ENCODE measurements at regions not wholly inside any gene's neighbourhood (a gene's known extent, or its start where the extent isn't known, plus 50 kb on each side); places are given as distances from the start of the nearest gene placed in this dataset.
"Not testable (repeated sequence)": the region's sequence is repeated elsewhere in the genome, so short reads cannot be mapped to it uniquely, and the experiment has no call there.

- no peak for DNase-seq
Observed at GRCh38 chr10:2048337-2048973, 311.1 kb upstream of the ADARB2 start.

- no peak for DNase-seq
Observed at GRCh38 chr10:2047679-2048078, 310.4 kb upstream of the ADARB2 start.

- no peak for DNase-seq
Observed at GRCh38 chr10:2043379-2043778, 306.1 kb upstream of the ADARB2 start.

GRCh38 chr10:2038036-2038435 is 300.7 kb upstream of the ADARB2 start:
- no peak for DNase-seq

GRCh38 chr10:2037246-2037645 is 299.9 kb upstream of the ADARB2 start:
- DNase-seq = no peak

- DNase-seq = no peak
Observed at GRCh38 chr10:2036209-2036608, 298.9 kb upstream of the ADARB2 start.

- no peak for DNase-seq
Observed at GRCh38 chr10:2030046-2030445, 292.7 kb upstream of the ADARB2 start.

- DNase-seq = no peak
Observed at GRCh38 chr10:2026936-2027335, 289.6 kb upstream of the ADARB2 start.

GRCh38 chr10:2024750-2025149 is 287.4 kb upstream of the ADARB2 start:
- not testable (repeated sequence) for DNase-seq

- no peak for DNase-seq
Observed at GRCh38 chr10:2023687-2024086, 286.4 kb upstream of the ADARB2 start.

- no peak for DNase-seq
Observed at GRCh38 chr10:2022401-2022800, 285.1 kb upstream of the ADARB2 start.

GRCh38 chr10:2020836-2021235 is 283.5 kb upstream of the ADARB2 start:
- DNase-seq = no peak

GRCh38 chr10:2019803-2020202 is 282.5 kb upstream of the ADARB2 start:
- DNase-seq = no peak

GRCh38 chr10:2019281-2019680 is 282.0 kb upstream of the ADARB2 start:
- no peak for DNase-seq

- DNase-seq = no peak
Observed at GRCh38 chr10:2014541-2014940, 277.2 kb upstream of the ADARB2 start.

GRCh38 chr10:2012209-2012608 is 274.9 kb upstream of the ADARB2 start:
- DNase-seq = no peak

- no peak for DNase-seq
Observed at GRCh38 chr10:2011106-2011716, 273.9 kb upstream of the ADARB2 start.

GRCh38 chr10:2005546-2005945 is 268.2 kb upstream of the ADARB2 start:
- no peak for DNase-seq

GRCh38 chr10:1992930-1993329 is 255.6 kb upstream of the ADARB2 start:
- no peak for DNase-seq

- DNase-seq = no peak
Observed at GRCh38 chr10:1989090-1989489, 251.8 kb upstream of the ADARB2 start.

GRCh38 chr10:1981976-1982375 is 244.7 kb upstream of the ADARB2 start:
- DNase-seq = no peak

GRCh38 chr10:1980459-1980858 is 243.1 kb upstream of the ADARB2 start:
- no peak for DNase-seq

- no peak for DNase-seq
Observed at GRCh38 chr10:1978584-1978983, 241.3 kb upstream of the ADARB2 start.

GRCh38 chr10:1977461-1977860 is 240.1 kb upstream of the ADARB2 start:
- DNase-seq = no peak

GRCh38 chr10:1972406-1972805 is 235.1 kb upstream of the ADARB2 start:
- no peak for DNase-seq

All from CD4-positive, alpha-beta T cell treated with Interleukin-4 for 1 hour (primary cell).